ENCODE measurements at regions not wholly inside any gene's neighbourhood (a gene's known extent, or its start where the extent isn't known, plus 50 kb on each side); places are given as distances from the start of the nearest gene placed in this dataset.
"Not testable (repeated sequence)": the region's sequence is repeated elsewhere in the genome, so short reads cannot be mapped to it uniquely, and the experiment has no call there.

- Mint-ChIP-seq H3K27ac (no peak overlapping the region), H3K4me3 (no peak overlapping the region), H3K9me3 (peaks cover 12% of the 10 kb centered on the region), H3K36me3 (ENCODE audit: low read depth) (no peaks in the 10 kb centered on the region), H3K4me1 (peaks cover 39% of the 10 kb centered on the region), H3K27me3 (no peaks in the 10 kb centered on the region)
- intact Hi-C loops (cut with micrococcal nuclease): no loop called here
- POLR2A ChIA-PET: no interaction called here
- TF ChIP-seq CTCF (IDR thresholded peaks at IDR 0.05): no peak
- CTCF ChIA-PET: no interaction called here
- no peak for ATAC-seq (ENCODE audit: low read depth)
- no peak for DNase-seq
Observed at GRCh38 chr5:79888643-79889042, 102.4 kb downstream of the MTX3 start.

GRCh38 chr5:79886925-79887655 is 104.0 kb downstream of the MTX3 start:
- peak overlapping the region; percentile 12 for H3K4me3 Mint-ChIP-seq
- H3K27ac Mint-ChIP-seq: no peak overlapping the region
- CTCF ChIA-PET: no interaction called here
- no peaks in the 10 kb centered on the region for H3K36me3 Mint-ChIP-seq (ENCODE audit: low read depth)
- TF ChIP-seq CTCF (IDR thresholded peaks at IDR 0.05): no peak
- intact Hi-C loops (cut with micrococcal nuclease): no loop called here
- POLR2A ChIA-PET: no interaction called here
- ATAC-seq (ENCODE audit: low read depth) (no peak), DNase-seq (no peak)
- H3K4me1 Mint-ChIP-seq: peaks cover 39% of the 10 kb centered on the region
- peaks cover 12% of the 10 kb centered on the region for H3K9me3 Mint-ChIP-seq
- no peaks in the 10 kb centered on the region for H3K27me3 Mint-ChIP-seq

GRCh38 chr5:79886456-79886855 is 104.6 kb downstream of the MTX3 start:
- H3K27ac Mint-ChIP-seq: no peak overlapping the region
- H3K4me3 Mint-ChIP-seq: peak overlapping the region; percentile 12
- DNase-seq (no peak), ATAC-seq (ENCODE audit: low read depth) (no peak)
- peaks cover 39% of the 10 kb centered on the region for H3K4me1 Mint-ChIP-seq
- ChIA-PET POLR2A (no interaction called here), CTCF (no interaction called here)
- no peak for TF ChIP-seq CTCF (IDR thresholded peaks at IDR 0.05)
- intact Hi-C loops (cut with micrococcal nuclease): no loop called here
- H3K9me3 Mint-ChIP-seq: peaks cover 12% of the 10 kb centered on the region
- H3K36me3 Mint-ChIP-seq (ENCODE audit: low read depth): no peaks in the 10 kb centered on the region
- H3K27me3 Mint-ChIP-seq: no peaks in the 10 kb centered on the region

GRCh38 chr5:79879880-79880279 is 111.2 kb downstream of the MTX3 start:
- H3K27ac Mint-ChIP-seq: not testable (repeated sequence)

GRCh38 chr5:79878721-79879336 is 112.2 kb downstream of the MTX3 start:
- ATAC-seq (ENCODE audit: low read depth): no peak
- intact Hi-C loops (cut with micrococcal nuclease): loop anchor here (1.0 kb wide), 1 partner anchor 204 kb away; no protein-coding TSS in a partner anchor
- H3K27me3 Mint-ChIP-seq: peaks cover 2% of the 10 kb centered on the region
- no peak overlapping the region for H3K27ac Mint-ChIP-seq
- no peak for TF ChIP-seq CTCF (IDR thresholded peaks at IDR 0.05)
- DNase-seq: no peak
- ChIA-PET CTCF (interaction anchor here (1.3 kb wide), 1 partner anchor 205 kb away, joined by 8 read pairs; no protein-coding TSS in a partner anchor), POLR2A (no interaction called here)
- no peaks in the 10 kb centered on the region for H3K36me3 Mint-ChIP-seq (ENCODE audit: low read depth)
- H3K4me1 Mint-ChIP-seq: peaks cover 3% of the 10 kb centered on the region
- no peaks in the 10 kb centered on the region for H3K9me3 Mint-ChIP-seq
- no peak overlapping the region for H3K4me3 Mint-ChIP-seq

More at GRCh38 chr5:79879880-79880279, 111.2 kb downstream of the MTX3 start:
- CTCF ChIA-PET; H3K36me3 Mint-ChIP-seq (ENCODE audit: low read depth); DNase-seq; H3K27me3 Mint-ChIP-seq; ATAC-seq (ENCODE audit: low read depth); H3K4me3 Mint-ChIP-seq; POLR2A ChIA-PET; H3K9me3 Mint-ChIP-seq: not testable (repeated sequence)
- intact Hi-C loops (cut with micrococcal nuclease): loop anchor here (1.0 kb wide), 1 partner anchor 203 kb away; no protein-coding TSS in a partner anchor
- H3K4me1 Mint-ChIP-seq: peaks cover 13% of the 10 kb centered on the region
